AG10803 (cell line): ENCODE measurements at regions not wholly inside any gene's neighbourhood (a gene's known extent, or its start where the extent isn't known, plus 50 kb on each side); places are given as distances from the start of the nearest gene placed in this dataset.
A peak's percentile ranks its signal among the peaks of the same experiment; 100 is the strongest.

Experiments
- DNase-seq: peaks from one replicate; pipeline ENCODE4 v3.0.0; 2010; ENCODE audit warnings: low read depth
- H3K4me3 ChIP-seq: 2 replicates; pipeline ENCODE4 v1.5.1; 2011; ENCODE audit warnings: mild to moderate bottlenecking, low read length, control low read depth
- CTCF ChIP-seq: conservative IDR thresholded peaks from 2 replicates; pipeline ENCODE4 v1.5.1; 2011; ENCODE audit warnings: mild to moderate bottlenecking, low read length, control low read depth, inconsistent platforms

- no peak for DNase-seq
- no peak overlapping the region for H3K4me3 ChIP-seq
- TF ChIP-seq CTCF = no peak
Observed at GRCh38 chr3:8077126-8077525, 424.5 kb upstream of the LMCD1 start.

GRCh38 chr3:8080464-8080863 is 421.2 kb upstream of the LMCD1 start:
- H3K4me3 ChIP-seq = no peak overlapping the region
- DNase-seq = no peak
- no peak for TF ChIP-seq CTCF

GRCh38 chr3:8085498-8085897 is 416.1 kb upstream of the LMCD1 start:
- no peak overlapping the region for H3K4me3 ChIP-seq
- DNase-seq = no peak
- TF ChIP-seq CTCF = no peak

- DNase-seq = no peak
- no peak overlapping the region for H3K4me3 ChIP-seq
- no peak for TF ChIP-seq CTCF
Observed at GRCh38 chr3:8087951-8088350, 413.7 kb upstream of the LMCD1 start.

GRCh38 chr3:8094415-8094814 is 407.2 kb upstream of the LMCD1 start:
- DNase-seq = no peak
- no peak overlapping the region for H3K4me3 ChIP-seq
- TF ChIP-seq CTCF = no peak

- H3K4me3 ChIP-seq = no peak overlapping the region
- peak; percentile 1 for DNase-seq
- peak; percentile 27 for TF ChIP-seq CTCF
Observed at GRCh38 chr3:8095724-8096123, 405.9 kb upstream of the LMCD1 start.

- no peak for TF ChIP-seq CTCF
- DNase-seq = no peak
- no peak overlapping the region for H3K4me3 ChIP-seq
Observed at GRCh38 chr3:8097690-8098089, 403.9 kb upstream of the LMCD1 start.
